Parathyroid adenoma (tissue), 2 donors: ENCODE measurements at regions not wholly inside any gene's neighbourhood (a gene's known extent, or its start where the extent isn't known, plus 50 kb on each side); places are given as distances from the start of the nearest gene placed in this dataset.

Source experiments
- H2AFZ ChIP-seq: fragments of 300-600 bp; sonication (generic); one replicate; pipeline ENCODE4 v1.7.0; 2017; ENCODE audit warnings: antibody characterized with exemption, mild to moderate bottlenecking
- H3K27ac ChIP-seq: fragments of 300-600 bp; sonication (generic); one replicate; pipeline ENCODE4 v1.7.0; 2017
- H3K27me3 ChIP-seq: fragments of 300-600 bp; sonication (generic); one replicate; pipeline ENCODE4 v1.7.0; 2017; ENCODE audit warnings: low read length; ENCODE audit not compliant: control insufficient read depth, insufficient read depth
- H3K36me3 ChIP-seq: fragments of 300-600 bp; sonication (generic); one replicate; pipeline ENCODE4 v1.7.0; 2017; ENCODE audit warnings: low read length; ENCODE audit not compliant: control insufficient read depth, insufficient read depth
- H3K4me1 ChIP-seq: fragments of 300-600 bp; sonication (generic); one replicate; pipeline ENCODE4 v1.7.0; 2017; ENCODE audit warnings: control low read depth
- H3K4me2 ChIP-seq: fragments of 300-600 bp; sonication (generic); one replicate; pipeline ENCODE4 v1.7.0; 2017; ENCODE audit warnings: low read length
- H3K4me3 ChIP-seq: fragments of 300-600 bp; sonication (generic); one replicate; pipeline ENCODE4 v1.7.0; 2017; ENCODE audit warnings: low read depth, low read length
- H3K79me2 ChIP-seq: fragments of 300-600 bp; sonication (generic); one replicate; pipeline ENCODE4 v1.7.0; 2017; ENCODE audit warnings: control low read depth
- H3K9ac ChIP-seq: fragments of 300-600 bp; sonication (generic); one replicate; pipeline ENCODE4 v1.7.0; 2017; ENCODE audit warnings: mild to moderate bottlenecking
- H3K9me3 ChIP-seq: fragments of 300-600 bp; sonication (generic); one replicate; pipeline ENCODE4 v1.7.0; 2017; ENCODE audit warnings: low read length; ENCODE audit not compliant: control insufficient read depth
- TF ChIP-seq, protein P1 (sequence below): fragments of 300-600 bp; sonication (generic); IDR thresholded peaks from one replicate; pipeline ENCODE4 v1.7.0; 2017; ENCODE audit warnings: antibody characterized with exemption, mild to moderate bottlenecking
- donor health status: primary hyperparathyroidism.

- Histone ChIP-seq H3K4me1 (no peaks in the 10 kb centered on the region), H3K79me2 (no peaks in the 10 kb centered on the region), H3K27me3 (no peaks in the 10 kb centered on the region), H2AFZ (no peak overlapping the region), H3K4me3 (no peak overlapping the region), H3K9me3 (no peaks in the 10 kb centered on the region), H3K9ac (no peak overlapping the region), H3K36me3 (no peaks in the 10 kb centered on the region), H3K27ac (no peak overlapping the region), H3K4me2 (no peak overlapping the region)
- TF ChIP-seq, protein P1, sequence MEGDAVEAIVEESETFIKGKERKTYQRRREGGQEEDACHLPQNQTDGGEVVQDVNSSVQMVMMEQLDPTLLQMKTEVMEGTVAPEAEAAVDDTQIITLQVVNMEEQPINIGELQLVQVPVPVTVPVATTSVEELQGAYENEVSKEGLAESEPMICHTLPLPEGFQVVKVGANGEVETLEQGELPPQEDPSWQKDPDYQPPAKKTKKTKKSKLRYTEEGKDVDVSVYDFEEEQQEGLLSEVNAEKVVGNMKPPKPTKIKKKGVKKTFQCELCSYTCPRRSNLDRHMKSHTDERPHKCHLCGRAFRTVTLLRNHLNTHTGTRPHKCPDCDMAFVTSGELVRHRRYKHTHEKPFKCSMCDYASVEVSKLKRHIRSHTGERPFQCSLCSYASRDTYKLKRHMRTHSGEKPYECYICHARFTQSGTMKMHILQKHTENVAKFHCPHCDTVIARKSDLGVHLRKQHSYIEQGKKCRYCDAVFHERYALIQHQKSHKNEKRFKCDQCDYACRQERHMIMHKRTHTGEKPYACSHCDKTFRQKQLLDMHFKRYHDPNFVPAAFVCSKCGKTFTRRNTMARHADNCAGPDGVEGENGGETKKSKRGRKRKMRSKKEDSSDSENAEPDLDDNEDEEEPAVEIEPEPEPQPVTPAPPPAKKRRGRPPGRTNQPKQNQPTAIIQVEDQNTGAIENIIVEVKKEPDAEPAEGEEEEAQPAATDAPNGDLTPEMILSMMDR: no peak
These were observed 503.8 kb upstream of the ARRDC4 start for GRCh38 chr15:97456521-97457202.

DNA sequence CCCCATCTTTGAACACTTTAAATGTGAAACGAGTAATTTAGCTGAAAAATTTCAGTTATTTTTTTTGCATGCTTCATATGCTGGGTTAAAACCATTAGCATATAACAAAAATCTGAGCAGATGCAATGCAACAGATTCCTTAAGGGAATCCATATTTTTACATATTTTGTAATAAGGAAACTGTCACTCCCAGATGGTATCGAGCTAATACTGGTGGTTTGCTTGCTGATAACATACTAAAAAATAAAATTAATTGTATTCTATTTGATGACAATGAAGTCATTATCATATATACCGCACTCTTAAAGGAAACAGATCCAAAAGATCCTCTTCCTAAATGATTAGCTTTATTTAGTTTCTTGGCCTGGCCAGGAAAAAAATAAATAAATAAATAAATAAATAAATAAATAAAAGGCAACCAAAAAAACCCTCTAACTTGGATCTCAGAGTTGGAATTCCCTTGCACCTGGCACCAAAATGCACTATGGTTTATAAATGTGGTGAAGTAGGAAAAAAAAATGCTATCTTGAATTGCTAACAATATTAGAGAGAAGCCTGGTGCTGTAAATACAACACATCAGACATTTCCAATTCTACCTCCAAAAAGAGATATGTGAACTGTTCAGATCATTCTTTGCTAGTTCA lies 503.2 kb upstream of the ARRDC4 start:
- Histone ChIP-seq H3K4me2 (no peak overlapping the region), H3K4me1 (no peaks in the 10 kb centered on the region), H3K27me3 (no peaks in the 10 kb centered on the region), H3K36me3 (no peaks in the 10 kb centered on the region), H3K9ac (no peak overlapping the region), H3K9me3 (no peaks in the 10 kb centered on the region), H3K4me3 (no peak overlapping the region), H2AFZ (no peak overlapping the region), H3K27ac (no peak overlapping the region), H3K79me2 (no peaks in the 10 kb centered on the region)
- TF ChIP-seq, protein P1: no peak

DNA sequence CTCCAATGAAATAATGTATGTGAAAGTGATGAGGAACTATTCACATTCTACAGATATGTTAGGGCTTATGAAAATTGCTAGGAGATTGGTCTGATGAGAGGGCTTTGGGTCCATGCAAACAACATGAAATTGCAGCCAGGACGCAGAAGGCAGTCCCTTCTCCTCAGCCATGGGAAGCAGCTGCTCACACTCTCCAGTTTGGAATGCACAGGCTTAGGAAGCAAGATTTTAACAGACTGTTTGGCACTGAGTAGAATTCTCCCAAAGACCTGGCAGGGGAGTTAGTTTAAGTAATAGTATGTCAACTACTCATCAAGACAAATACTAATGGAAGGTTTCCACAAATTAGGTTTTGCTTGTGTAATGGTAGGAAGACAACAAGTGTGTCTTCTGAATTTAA lies 500.7 kb upstream of the ARRDC4 start:
- TF ChIP-seq, protein P1: no peak
- no peaks in the 10 kb centered on the region for H3K36me3 ChIP-seq
- H3K4me3 ChIP-seq: no peak overlapping the region
- H3K27me3 ChIP-seq: no peaks in the 10 kb centered on the region
- no peak overlapping the region for H3K27ac ChIP-seq
- no peaks in the 10 kb centered on the region for H3K9me3 ChIP-seq
- H2AFZ ChIP-seq: no peak overlapping the region
- H3K79me2 ChIP-seq: no peaks in the 10 kb centered on the region
- no peaks in the 10 kb centered on the region for H3K4me1 ChIP-seq
- H3K4me2 ChIP-seq: no peak overlapping the region
- no peak overlapping the region for H3K9ac ChIP-seq

DNA sequence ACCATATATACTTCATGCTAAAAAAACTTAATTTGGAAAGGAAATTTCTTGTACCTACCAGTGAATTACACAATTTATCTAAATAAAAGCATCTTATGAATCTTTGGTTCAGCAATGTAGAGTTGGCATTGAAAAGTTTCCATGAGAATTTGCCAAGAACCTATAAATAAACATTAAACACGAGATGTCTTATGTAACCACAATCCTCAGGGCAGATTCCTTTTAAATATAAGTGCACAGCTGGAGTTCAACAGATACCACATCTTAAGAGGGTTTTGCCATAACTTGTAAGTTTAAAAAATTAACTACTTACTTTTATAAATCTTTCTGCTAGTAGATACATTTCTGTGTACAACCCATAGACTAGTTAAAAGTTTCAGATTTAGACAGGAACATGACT lies 499.3 kb upstream of the ARRDC4 start:
- no peak overlapping the region for H3K27ac ChIP-seq
- TF ChIP-seq, protein P1: no peak
- no peak overlapping the region for H3K4me2 ChIP-seq
- H3K27me3 ChIP-seq: no peaks in the 10 kb centered on the region
- no peaks in the 10 kb centered on the region for H3K36me3 ChIP-seq
- H3K4me1 ChIP-seq: no peaks in the 10 kb centered on the region
- H3K9me3 ChIP-seq: no peaks in the 10 kb centered on the region
- no peak overlapping the region for H3K4me3 ChIP-seq
- no peak overlapping the region for H3K9ac ChIP-seq
- H2AFZ ChIP-seq: no peak overlapping the region
- no peaks in the 10 kb centered on the region for H3K79me2 ChIP-seq

DNA sequence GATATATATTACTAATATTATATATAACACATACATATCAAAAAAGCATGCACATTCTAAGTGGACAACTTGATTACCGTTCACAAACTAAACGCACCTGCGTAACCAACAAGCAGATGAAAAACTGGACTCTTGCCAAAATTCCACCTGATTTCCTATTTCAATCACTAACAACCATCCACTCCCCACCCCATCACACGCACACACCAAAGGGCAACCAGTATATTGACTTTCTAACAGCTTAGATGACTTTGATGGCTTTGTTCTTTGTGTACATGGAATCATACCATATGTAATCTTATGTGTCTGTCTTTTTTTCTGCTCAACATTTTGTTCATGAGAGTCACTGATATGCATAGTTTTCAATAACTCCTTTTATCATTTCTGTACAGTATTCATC lies 496.8 kb upstream of the ARRDC4 start:
- Histone ChIP-seq H3K4me1 (no peaks in the 10 kb centered on the region), H3K36me3 (no peaks in the 10 kb centered on the region), H3K9ac (no peak overlapping the region), H3K4me3 (no peak overlapping the region), H3K4me2 (no peak overlapping the region), H3K27ac (no peak overlapping the region), H3K79me2 (no peaks in the 10 kb centered on the region), H2AFZ (no peak overlapping the region), H3K27me3 (no peaks in the 10 kb centered on the region), H3K9me3 (no peaks in the 10 kb centered on the region)
- TF ChIP-seq, protein P1: no peak
